GM18907 (cell line): ENCODE measurements at regions not wholly inside any gene's neighbourhood (a gene's known extent, or its start where the extent isn't known, plus 50 kb on each side); places are given as distances from the start of the nearest gene placed in this dataset.
A peak's percentile ranks its signal among the peaks of the same experiment; 100 is the strongest.

Experiments used
- ATAC-seq: cut with Tn5 transposase; IDR thresholded peaks from one replicate; pipeline ENCODE4 v1.9.1; 2021; ENCODE audit warnings: mild to moderate bottlenecking, moderate library complexity; ENCODE audit not compliant: unreplicated experiment

DNA sequence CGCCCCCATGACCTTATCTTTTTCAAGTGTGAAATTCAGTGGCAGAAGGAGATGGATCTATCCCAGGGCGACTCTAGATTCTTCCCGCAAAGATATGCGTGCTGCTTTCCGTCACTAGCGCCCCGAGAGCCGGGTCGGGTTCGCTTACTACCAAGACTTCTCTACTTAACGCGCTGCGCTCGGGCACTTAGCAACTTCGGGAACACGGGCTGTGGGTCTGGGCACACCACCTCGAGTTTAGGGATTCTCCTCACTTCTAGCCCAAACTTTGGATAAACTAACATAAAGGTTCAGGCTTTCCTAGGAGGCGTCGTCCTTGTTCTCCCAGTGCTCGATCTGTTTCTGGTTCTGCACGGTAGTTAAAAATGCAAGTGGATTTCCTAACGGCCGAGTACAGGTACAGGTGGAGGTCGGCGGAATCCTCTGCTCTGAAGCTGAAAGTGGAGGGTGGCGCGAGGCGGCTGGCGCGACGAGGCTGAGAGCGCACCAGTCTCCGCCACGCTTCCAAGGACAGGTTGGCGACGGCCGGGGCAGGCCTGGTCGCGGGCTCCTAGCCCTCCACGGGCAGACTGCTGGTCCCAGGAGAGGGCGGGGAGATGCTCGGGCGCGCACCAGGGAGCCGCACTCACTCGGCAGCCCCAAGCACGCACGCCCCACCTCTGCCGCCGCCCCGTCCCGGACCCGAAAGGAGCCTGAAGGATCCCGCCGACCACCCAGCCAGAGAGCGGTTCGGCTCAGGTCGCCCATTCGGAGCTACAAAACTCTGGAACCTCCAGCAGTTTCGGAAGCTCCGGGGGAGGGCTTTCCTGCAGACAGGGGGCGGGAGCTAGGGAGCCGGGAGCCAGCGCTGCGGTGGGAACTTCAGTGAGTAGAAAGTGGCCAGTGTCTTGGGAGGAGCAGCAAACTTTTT is 100.8 kb upstream of the TENM3 start:
- ATAC-seq = no peak

- no peak for ATAC-seq
Measured at GRCh38 chr4:182143086-182143821, 99.9 kb upstream of the TENM3 start.

GRCh38 chr4:182143822-182144625 is 99.2 kb upstream of the TENM3 start:
- ATAC-seq = peak; percentile 42

GRCh38 chr4:182144626-182145333 is 98.4 kb upstream of the TENM3 start:
- peak; percentile 49 for ATAC-seq

DNA sequence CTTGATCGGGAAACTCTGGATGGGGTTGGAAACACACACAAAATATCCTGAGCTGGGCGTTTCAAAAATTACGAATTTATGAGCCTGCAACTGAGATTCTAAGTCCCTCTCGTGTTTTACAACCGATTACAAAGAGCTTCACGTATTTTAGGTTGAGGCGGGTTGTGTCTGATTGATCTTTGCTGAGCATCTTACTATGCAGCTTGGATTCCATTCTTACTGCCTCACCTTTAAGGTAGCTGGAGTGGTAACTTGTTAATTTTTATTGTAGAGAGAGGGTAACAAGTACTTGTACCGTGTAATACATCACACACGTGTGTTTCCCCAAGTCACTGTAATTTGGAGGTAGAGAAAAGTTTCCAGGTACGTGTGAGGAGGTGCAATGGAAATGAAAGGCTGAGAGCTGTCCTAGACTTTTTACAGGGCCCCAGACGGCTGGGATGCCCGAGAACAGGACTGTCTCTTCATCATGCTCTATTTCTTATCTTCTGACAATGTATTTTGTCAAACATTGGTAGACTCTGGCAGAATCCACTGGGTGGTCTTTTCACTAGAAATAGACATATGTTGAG is 97.8 kb upstream of the TENM3 start:
- no peak for ATAC-seq

DNA sequence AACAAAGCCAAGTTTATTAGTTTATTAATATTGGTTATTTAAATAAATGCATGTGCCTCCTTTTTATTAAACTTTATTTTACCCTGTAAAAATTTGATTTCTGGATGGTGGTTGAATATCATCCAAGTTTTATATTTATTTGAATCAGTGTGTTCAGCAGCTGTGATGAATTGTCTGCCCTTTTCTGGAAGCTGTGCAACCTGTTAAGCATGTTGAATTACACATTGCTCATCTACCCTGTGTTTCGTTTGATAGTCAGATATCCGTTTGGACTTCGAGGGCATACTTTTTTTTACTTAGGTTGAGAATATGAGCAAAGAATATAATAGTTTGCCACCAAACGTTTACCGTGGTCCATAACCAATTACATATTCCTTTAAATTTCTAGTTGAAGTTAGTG is 95.8 kb upstream of the TENM3 start:
- no peak for ATAC-seq

DNA sequence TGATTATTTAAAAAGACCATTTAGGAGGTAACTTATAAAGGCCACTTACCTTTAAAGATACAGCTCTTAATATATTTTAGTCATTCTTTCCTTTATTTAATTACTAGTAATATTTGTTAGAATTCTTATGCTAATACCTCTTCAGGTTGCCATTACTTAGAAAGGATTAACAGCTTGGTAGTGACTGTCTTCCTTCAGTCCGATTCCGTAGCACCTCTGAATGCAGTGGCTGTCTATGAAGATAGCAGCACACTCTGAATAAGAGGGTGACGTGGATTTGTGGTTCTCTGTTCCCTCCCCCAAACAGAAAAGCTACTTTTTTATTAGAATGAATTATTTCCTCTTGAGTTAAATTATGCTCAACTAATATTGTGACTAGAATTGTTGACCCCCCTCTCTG is 92.6 kb upstream of the TENM3 start:
- no peak for ATAC-seq

DNA sequence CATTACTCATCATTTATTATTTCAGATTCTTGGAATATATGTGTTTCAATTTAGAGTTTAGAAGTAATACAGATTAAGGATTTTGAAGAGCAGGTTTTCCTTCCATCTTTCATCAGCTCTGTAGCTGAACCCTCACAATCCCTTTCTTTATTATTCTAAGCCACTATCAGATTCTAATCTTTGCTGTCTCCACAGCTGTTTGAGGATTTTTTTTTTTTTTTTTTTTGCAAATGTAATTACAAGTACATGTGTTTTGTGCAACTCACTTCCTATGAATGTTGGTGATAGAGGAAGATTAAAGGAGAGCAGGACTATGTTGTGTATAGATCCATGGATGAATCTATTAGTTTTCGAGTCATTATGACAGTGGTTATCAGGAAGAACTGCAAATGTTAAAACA is 87.4 kb upstream of the TENM3 start:
- ATAC-seq = no peak

DNA sequence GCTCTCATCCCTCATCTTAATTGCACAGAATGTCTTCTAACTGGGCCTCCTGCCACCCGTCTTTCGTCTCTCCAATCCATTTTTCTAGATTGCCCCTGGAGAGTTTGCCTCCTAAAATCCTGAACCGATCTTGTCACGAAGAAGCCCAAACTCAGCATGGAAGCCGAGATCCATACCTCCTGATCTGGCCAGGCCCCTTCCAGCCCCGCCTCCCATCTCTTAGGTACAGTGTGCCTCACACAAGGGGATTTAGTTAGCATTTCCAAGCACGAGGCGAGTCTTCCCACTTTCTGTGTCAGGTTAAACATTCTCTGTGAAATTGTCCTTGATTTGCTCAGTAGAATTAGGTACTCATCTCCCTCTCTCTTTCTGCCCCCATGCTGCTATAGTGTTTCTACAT is 80.0 kb upstream of the TENM3 start:
- ATAC-seq = no peak

DNA sequence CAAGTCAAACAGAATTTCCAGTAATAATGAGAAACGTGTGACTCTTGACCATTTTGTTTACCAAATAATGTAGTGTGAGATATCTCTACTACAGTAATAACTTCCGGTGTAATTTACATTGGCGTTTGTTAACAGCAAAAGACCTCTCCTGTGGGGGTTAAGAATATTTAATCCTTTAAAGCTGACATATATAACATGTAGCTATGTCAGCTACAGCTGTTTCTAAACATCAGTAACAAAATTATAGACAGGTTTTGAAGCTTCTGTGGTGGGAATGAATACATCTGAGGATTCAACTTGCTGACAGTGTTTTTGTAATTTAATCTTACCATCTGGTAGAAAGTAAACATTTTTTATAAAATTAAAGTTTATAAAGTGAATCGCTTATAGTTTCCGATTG is 73.6 kb upstream of the TENM3 start:
- no peak for ATAC-seq

DNA sequence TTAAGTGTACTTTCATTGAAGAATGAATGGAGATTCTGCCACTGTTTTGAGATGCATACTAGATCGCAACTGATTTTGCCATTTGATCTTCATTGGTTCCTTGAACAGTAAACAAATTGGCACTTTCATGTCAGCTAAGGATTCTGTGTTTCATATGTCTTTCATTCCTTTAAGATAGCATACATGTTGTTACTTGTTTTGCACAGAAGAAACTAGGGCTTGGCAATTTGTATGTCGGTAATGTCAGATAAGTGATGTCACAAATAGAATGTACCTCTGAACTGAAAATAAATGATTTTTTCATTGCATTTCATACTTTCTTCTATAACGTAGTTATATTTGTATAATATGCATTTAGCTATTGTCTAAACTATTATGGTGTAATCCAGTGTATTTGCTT is 73.2 kb upstream of the TENM3 start:
- ATAC-seq = no peak

DNA sequence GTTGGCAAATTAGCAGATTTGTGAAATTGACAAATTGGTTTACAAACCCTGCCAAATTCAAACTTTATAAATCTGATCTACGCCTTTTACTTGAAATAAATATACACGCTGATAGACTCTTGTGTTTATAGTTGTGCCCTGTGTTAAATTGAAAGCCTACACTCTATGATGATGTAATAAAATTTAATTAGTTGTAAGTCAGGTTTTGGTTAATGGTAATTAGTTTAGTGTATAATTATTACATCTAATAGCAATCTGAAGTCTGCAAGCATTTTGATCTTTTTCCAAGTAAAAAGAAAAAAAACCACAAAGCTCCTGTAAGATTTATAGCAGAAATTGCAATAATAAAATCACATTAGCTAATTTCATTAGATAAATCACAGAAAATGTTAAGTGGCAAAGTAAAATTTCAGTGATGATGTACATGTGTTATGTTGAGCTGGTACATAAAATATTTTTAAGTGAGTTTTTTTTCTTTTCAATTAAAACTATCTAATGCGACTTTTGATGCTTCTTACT is 72.7 kb upstream of the TENM3 start:
- ATAC-seq = no peak

- ATAC-seq = no peak
Measured at GRCh38 chr4:182174979-182175378, 68.2 kb upstream of the TENM3 start.

DNA sequence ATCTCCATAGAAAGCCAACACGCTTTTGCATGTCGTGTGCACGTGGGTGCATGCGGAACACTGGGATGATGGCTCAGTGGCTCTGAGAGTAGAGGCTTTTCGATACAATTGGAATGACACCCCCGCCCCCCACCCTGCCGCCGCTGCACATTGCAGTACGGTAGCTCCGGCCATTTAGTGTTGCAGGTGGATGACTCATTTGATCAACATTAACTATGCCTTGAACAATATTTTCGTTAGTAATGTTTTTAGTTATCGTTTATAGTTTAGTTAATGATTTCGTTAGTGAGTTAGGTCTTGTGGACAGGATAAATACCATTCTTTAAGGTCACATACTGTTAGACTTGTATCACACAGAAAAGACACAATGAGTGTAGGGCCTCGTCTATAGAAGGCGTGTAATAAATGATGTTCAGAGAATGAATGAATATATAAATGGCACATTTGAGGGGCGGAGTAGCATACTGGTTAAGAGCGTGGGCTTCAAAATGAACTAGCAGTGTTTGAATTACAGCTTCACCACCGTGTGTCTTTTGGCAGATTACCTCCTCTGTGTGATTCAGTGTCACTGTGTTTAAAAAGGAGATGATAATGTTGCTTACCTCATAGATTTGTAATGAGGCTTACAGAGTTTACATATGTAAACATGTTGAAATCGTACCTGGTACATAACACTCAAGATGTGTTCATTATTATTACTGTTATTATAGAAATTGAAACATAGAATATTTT is 67.2 kb upstream of the TENM3 start:
- ATAC-seq = no peak

DNA sequence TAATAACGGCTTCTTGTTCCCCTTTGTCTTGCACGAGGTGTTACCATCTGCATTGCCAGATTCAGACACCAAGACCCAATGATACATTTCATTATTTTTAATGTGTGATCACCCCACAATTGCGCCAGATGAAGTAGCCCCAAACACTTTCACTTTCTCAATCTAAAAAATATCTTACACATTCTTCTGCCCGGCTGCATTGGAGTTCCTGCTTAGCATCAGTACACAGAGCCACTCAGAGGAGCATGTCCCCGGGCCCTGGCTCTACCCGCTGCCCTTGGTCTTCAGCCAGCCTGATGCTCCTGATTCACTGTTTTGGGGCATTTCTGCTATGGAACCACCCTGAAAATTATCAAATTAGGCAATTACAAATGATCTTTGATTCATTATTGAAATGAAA is 66.0 kb upstream of the TENM3 start:
- ATAC-seq = no peak

- ATAC-seq = no peak
Measured at GRCh38 chr4:182179105-182179504, 64.1 kb upstream of the TENM3 start.

DNA sequence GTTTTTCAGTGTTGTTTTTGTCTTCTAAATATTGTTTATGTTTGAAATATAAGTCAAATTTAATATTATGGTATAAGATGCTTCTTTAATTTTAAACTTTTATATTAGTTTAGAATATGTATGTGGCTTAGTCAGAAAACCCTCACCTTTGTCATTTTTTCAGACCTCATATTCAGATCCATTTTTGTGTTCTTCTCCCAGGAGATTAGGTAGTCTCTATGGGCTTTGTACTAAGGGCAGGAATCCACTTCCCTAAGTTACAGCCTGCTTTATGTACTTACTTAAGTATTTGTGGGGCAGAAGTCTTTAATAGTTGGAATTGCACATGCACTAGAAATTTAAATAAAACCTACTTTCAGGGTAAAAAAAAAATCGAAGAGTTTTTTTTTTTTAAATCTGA is 63.5 kb upstream of the TENM3 start:
- no peak for ATAC-seq

GRCh38 chr4:182185491-182185890 is 57.7 kb upstream of the TENM3 start:
- ATAC-seq = no peak

- ATAC-seq = no peak
Measured at GRCh38 chr4:182187674-182188073, 55.5 kb upstream of the TENM3 start.

GRCh38 chr4:182188622-182189021 is 54.6 kb upstream of the TENM3 start:
- ATAC-seq = no peak
